ENCODE measurements at regions not wholly inside any gene's neighbourhood (a gene's known extent, or its start where the extent isn't known, plus 50 kb on each side); places are given as distances from the start of the nearest gene placed in this dataset.

DNA sequence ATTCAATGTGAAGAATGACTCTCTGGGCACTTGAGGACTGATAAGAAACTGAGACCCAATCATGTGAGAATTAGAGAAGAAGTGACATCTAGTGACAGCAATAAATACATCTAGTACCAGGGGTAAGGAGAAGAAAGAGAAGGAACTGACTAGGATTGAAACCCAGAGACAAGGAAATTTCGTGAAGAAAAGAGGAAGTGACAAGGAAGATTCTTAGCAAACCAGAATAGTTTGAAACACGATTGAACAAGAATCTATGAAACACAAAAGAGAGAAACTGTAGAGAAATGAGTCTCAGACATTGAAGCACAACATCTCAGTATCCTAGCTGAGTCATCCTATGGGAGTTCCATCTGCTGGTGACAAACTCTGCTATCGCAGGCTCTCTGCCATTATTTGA lies 571.9 kb upstream of the PKDCC start:
- TF ChIP-seq POLR2A (IDR thresholded peaks at IDR 0.05; ENCODE audit: low read length) (no peak), JUN (IDR thresholded peaks at IDR 0.05) (no peak)
- TF ChIP-seq, protein P1, sequence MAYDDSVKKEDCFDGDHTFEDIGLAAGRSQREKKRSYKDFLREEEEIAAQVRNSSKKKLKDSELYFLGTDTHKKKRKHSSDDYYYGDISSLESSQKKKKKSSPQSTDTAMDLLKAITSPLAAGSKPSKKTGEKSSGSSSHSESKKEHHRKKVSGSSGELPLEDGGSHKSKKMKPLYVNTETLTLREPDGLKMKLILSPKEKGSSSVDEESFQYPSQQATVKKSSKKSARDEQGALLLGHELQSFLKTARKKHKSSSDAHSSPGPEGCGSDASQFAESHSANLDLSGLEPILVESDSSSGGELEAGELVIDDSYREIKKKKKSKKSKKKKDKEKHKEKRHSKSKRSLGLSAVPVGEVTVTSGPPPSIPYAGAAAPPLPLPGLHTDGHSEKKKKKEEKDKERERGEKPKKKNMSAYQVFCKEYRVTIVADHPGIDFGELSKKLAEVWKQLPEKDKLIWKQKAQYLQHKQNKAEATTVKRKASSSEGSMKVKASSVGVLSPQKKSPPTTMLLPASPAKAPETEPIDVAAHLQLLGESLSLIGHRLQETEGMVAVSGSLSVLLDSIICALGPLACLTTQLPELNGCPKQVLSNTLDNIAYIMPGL (CRISPR knock-in tag; IDR thresholded peaks at IDR 0.05; ENCODE audit: borderline replicate concordance), result no peak
- TF ChIP-seq, protein P2, sequence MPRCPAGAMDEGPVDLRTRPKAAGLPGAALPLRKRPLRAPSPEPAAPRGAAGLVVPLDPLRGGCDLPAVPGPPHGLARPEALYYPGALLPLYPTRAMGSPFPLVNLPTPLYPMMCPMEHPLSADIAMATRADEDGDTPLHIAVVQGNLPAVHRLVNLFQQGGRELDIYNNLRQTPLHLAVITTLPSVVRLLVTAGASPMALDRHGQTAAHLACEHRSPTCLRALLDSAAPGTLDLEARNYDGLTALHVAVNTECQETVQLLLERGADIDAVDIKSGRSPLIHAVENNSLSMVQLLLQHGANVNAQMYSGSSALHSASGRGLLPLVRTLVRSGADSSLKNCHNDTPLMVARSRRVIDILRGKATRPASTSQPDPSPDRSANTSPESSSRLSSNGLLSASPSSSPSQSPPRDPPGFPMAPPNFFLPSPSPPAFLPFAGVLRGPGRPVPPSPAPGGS (IDR thresholded peaks at IDR 0.05), result no peak

All from A549 (cell line).